Prostate gland (tissue), 2 donors: ENCODE measurements at regions not wholly inside any gene's neighbourhood (a gene's known extent, or its start where the extent isn't known, plus 50 kb on each side); places are given as distances from the start of the nearest gene placed in this dataset.

Experiments
- DNase-seq: peaks from one replicate; pipeline ENCODE4 v3.0.0-alpha.2; 2019; ENCODE audit warnings: low spot score
- H3K27ac ChIP-seq, 2 donors: fragments of 200-600 bp; sonication (generic); 2 replicates each; pipeline ENCODE4 v1.5.1; 2017 to 2019
- H3K27me3 ChIP-seq: fragments of 200-600 bp; sonication (generic); replicated peaks from 2 replicates; pipeline ENCODE4 v1.5.1; 2019; ENCODE audit not compliant: insufficient read depth
- H3K36me3 ChIP-seq, 2 donors: fragments of 200-600 bp; sonication (generic); 1 replicate in 1 of 2; 2 replicates in 1 of 2; pipeline versions ENCODE4 v1.5.1 to v1.8.1; 2017 to 2019
- H3K4me1 ChIP-seq: fragments of 200-600 bp; sonication (generic); replicated peaks from 2 replicates; pipeline ENCODE4 v1.5.1; 2019
- H3K4me3 ChIP-seq, 2 donors: fragments of 200-600 bp; sonication (generic); 2 replicates each; pipeline ENCODE4 v1.5.1; 2017 to 2019
- H3K9me3 ChIP-seq: fragments of 200-600 bp; sonication (generic); 2 replicates; pipeline ENCODE4 v1.5.1; 2017
- CTCF ChIP-seq, 4 experiments: fragments of 200-600 bp in 2 of 4; fragments of 450-650 bp in 2 of 4; sonication (generic) in 2 of 4; IDR thresholded peaks; 1 replicate in 3 of 4; 2 replicates in 1 of 4; pipeline ENCODE4 v1.5.1; 2016 to 2019; ENCODE audit warnings: antibody characterized with exemption in 4 of 4, mild to moderate bottlenecking in 2 of 4, moderate library complexity in 2 of 4
- POLR2A ChIP-seq: fragments of 450-650 bp; IDR thresholded peaks from one replicate; pipeline ENCODE4 v1.6.1; 2016; ENCODE audit warnings: antibody characterized with exemption, mild to moderate bottlenecking
- POLR2AphosphoS5 ChIP-seq: sonication (generic); formaldehyde crosslinking; IDR thresholded peaks from one replicate; pipeline ENCODE4 v1.6.1; 2017; ENCODE audit warnings: antibody characterized with exemption
- WGBS: methylation state at CpG from one replicate; pipeline ENCODE4 v1.1.5; 2018; 5-methylcytosine and 5-hydroxymethylcytosine counted together
- intact Hi-C: fragments of 100-400 bp; cut with DNase I; formaldehyde crosslinking; loops from one replicate; pipeline ENCODE4 v1.14.2; 2022

GRCh38 chr13:107192289-107192688 is 624.4 kb upstream of the ARGLU1 start:
- Histone ChIP-seq H3K9me3 (no peaks in the 10 kb centered on the region), H3K4me1 (no peaks in the 10 kb centered on the region), H3K27ac (no peak overlapping the region), H3K4me3 (no peak overlapping the region), H3K27me3 (no peaks in the 10 kb centered on the region), H3K36me3 (no peaks in the 10 kb centered on the region)
- intact Hi-C loops: no loop called here
- DNase-seq: no peak
- 38% methylated on average over 7 of the region's 7 CpGs for WGBS
- TF ChIP-seq CTCF (IDR thresholded peaks at IDR 0.05) (no peak), POLR2AphosphoS5 (no peak), POLR2A (no peak)

- Histone ChIP-seq H3K9me3 (no peaks in the 10 kb centered on the region), H3K4me1 (no peaks in the 10 kb centered on the region), H3K36me3 (no peaks in the 10 kb centered on the region), H3K4me3 (no peak overlapping the region), H3K27me3 (no peaks in the 10 kb centered on the region), H3K27ac (no peak overlapping the region)
- TF ChIP-seq POLR2AphosphoS5: no peak
- TF ChIP-seq CTCF (IDR thresholded peaks at IDR 0.05): no peak
- TF ChIP-seq POLR2A: no peak
- 81% methylated on average over 1 of the region's 1 CpG for WGBS
- DNase-seq: no peak
- intact Hi-C loops: no loop called here
These were observed 622.1 kb upstream of the ARGLU1 start for GRCh38 chr13:107190065-107190464.

- Histone ChIP-seq H3K27me3 (no peaks in the 10 kb centered on the region), H3K4me1 (no peaks in the 10 kb centered on the region), H3K4me3 (no peak overlapping the region), H3K9me3 (no peaks in the 10 kb centered on the region), H3K36me3 (no peaks in the 10 kb centered on the region), H3K27ac (no peak overlapping the region)
- TF ChIP-seq POLR2A (no peak), POLR2AphosphoS5 (no peak), CTCF (IDR thresholded peaks at IDR 0.05) (no peak)
- WGBS: 95% methylated on average over 4 of the region's 4 CpGs
- intact Hi-C loops: no loop called here
- DNase-seq: no peak
These were observed 618.0 kb upstream of the ARGLU1 start for GRCh38 chr13:107185889-107186288.

- WGBS: 65% methylated on average over 12 of the region's 12 CpGs
- Histone ChIP-seq H3K4me3 (no peak overlapping the region), H3K4me1 (no peaks in the 10 kb centered on the region), H3K36me3 (no peaks in the 10 kb centered on the region), H3K27ac (no peak overlapping the region), H3K27me3 (no peaks in the 10 kb centered on the region), H3K9me3 (no peaks in the 10 kb centered on the region)
- TF ChIP-seq POLR2AphosphoS5 (no peak), POLR2A (no peak), CTCF (IDR thresholded peaks at IDR 0.05) (no peak)
- intact Hi-C loops: no loop called here
- DNase-seq: no peak
These were observed 602.5 kb upstream of the ARGLU1 start for GRCh38 chr13:107170270-107170931.

GRCh38 chr13:107157271-107157670 is 589.3 kb upstream of the ARGLU1 start:
- H3K4me1 ChIP-seq: no peaks in the 10 kb centered on the region
- no peak overlapping the region for H3K27ac ChIP-seq
- TF ChIP-seq POLR2AphosphoS5 (no peak), CTCF (IDR thresholded peaks at IDR 0.05) (no peak), POLR2A (no peak)
- intact Hi-C loops: no loop called here
- no peaks in the 10 kb centered on the region for H3K36me3 ChIP-seq
- H3K27me3 ChIP-seq: no peaks in the 10 kb centered on the region
- no peaks in the 10 kb centered on the region for H3K9me3 ChIP-seq
- no peak for DNase-seq
- WGBS: 39% methylated on average over 2 of the region's 2 CpGs
- no peak overlapping the region for H3K4me3 ChIP-seq
